Glomerular visceral epithelial cell (primary cell): ENCODE measurements at regions not wholly inside any gene's neighbourhood (a gene's known extent, or its start where the extent isn't known, plus 50 kb on each side); places are given as distances from the start of the nearest gene placed in this dataset.
"Not testable (repeated sequence)": the region's sequence is repeated elsewhere in the genome, so short reads cannot be mapped to it uniquely, and the experiment has no call there.

ENCODE experiments used
- DNase-seq: peaks from one replicate; pipeline ENCODE4 v3.0.0-alpha.2; 2016; ENCODE audit errors: extremely low spot score

DNA sequence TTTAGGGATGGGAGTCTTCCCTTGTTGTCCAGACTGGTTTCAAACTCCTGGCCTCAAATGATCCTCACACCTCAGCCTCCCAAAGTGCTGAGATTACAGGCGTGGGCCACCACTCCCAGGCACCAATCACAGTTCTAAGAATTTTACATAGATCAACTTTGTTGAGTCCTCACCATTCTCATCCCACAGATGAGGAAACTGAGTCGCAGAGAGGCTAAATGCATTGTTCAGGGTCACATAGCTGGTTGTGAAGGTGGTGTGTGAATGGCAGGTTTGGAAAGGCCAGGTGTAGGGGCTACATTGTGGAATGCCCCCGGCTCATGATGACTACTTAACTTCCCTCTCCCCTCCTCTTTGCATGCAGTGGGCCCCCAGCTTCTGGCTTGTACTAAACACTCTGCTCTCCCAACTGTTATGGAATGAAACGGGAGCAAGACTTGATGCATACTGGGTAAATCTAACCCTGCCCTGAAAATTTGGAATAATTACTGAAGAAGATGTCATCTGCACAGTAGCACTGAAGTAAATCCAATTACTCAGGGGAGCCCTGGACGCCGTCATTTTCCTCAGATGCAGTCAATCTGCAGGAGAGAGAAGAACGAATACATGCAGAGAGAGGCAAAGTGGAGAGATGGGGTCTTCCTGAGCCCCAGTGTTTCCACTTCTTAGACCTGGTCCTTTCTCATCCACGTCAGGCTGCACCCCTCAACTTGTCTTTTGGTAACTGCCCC lies 102.3 kb upstream of the ZNF217 start:
- DNase-seq: no peak

- DNase-seq: no peak
Observed at GRCh38 chr20:53693262-53693871, 99.7 kb upstream of the ZNF217 start.

- DNase-seq: no peak
Observed at GRCh38 chr20:53692465-53693067, 98.9 kb upstream of the ZNF217 start.

DNA sequence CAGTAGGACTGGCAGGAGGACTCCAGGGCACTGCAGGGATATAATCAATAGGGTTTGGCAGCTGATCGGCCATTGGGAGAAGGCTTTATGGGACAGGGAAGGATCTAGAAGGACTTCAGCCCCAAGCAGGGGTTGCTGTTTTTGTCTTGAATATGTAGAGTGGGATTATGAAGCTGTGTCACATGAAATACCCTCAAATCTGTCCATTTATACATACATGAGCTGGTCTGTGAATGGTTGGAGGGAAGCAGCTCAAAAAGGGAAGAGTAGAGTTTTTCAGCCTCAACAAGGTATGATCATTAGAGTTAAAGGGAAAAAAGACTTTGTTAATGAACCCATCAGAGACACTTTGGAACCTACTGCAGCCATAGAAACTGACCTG lies 98.2 kb upstream of the ZNF217 start:
- DNase-seq: no peak

GRCh38 chr20:53691060-53691810 lies 97.6 kb upstream of the ZNF217 start:
- DNase-seq: no peak

- DNase-seq: no peak
Observed at GRCh38 chr20:53688085-53688484, 94.4 kb upstream of the ZNF217 start.

GRCh38 chr20:53685070-53685595 lies 91.5 kb upstream of the ZNF217 start:
- DNase-seq: no peak

GRCh38 chr20:53683506-53683905 lies 89.9 kb upstream of the ZNF217 start:
- DNase-seq: no peak

DNA sequence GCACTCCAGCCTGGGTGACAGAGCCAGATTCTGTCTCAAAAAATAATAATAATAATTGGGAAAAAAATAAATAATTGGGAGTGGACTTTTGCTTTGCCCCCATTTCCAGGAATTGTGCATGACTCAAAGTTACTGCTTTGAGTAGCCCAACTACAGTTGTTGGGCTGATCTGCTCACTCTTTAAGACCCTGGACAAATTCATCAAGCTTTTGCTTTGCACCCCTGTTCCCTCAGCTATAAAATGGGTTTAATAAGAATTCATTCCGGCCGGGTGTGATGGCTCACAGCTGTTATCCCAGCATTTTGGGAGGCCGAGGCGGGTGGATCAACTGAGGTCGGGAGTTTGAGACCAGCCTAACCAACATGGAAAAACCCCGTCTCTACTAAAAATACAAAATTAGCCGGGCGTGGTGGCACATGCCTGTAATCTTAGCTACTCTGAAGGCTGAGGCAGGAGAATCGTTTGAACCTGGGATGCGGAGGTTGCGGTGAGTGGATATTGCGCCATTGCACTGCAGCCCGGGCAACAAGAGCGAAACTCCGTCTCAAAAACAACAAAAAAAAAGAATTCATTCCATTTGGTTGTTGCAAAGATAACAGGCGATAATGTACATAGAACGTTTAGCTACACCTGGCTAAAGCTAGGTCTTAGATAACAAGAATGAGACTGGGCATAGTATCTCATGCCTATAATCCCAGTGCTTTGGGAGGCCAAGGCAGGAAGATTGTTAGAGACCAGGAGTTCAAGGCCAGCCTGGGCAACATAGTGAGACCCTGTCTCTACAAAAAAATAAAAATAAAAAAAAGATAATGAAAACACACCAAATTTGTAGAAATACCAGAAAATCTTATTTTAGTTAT lies 87.9 kb upstream of the ZNF217 start:
- no peak for DNase-seq

DNA sequence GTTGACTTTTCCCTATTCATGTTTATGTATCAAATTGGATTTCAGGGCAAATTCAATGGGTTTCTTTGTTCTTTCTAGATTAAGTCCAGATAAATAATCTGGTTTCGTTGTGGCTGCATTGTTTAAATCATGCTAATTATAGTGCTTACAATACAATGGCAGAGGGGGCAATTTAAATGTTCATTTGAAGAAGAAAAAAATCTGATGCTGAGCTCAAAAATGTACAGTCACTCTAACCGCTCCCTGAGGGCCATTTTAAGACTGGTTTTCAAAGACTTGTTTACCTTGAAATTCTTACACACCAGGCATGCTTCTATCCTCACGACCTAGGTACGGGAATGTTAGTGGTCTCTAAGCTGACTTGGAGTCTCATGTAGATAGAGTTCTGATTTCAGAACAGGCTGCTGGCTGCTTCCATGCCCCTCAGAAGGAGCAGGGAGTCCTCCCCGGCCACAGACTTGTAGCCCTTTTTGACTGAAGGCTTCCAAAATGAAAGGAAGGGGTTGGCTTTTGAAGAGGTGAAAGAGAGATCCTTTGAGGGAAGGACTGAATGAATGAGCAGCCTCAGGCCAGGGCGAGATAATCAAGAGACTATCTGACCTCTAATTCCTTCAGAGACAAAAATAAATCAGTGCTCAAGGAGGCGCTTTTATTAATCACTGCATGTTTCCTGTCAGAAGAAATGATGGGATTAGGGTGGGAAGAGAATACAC lies 86.1 kb upstream of the ZNF217 start:
- no peak for DNase-seq

- no peak for DNase-seq
Observed at GRCh38 chr20:53678990-53679596, 85.5 kb upstream of the ZNF217 start.

- DNase-seq: no peak
Observed at GRCh38 chr20:53678315-53678989, 84.8 kb upstream of the ZNF217 start.

GRCh38 chr20:53677447-53678314 lies 84.0 kb upstream of the ZNF217 start:
- DNase-seq: no peak

DNA sequence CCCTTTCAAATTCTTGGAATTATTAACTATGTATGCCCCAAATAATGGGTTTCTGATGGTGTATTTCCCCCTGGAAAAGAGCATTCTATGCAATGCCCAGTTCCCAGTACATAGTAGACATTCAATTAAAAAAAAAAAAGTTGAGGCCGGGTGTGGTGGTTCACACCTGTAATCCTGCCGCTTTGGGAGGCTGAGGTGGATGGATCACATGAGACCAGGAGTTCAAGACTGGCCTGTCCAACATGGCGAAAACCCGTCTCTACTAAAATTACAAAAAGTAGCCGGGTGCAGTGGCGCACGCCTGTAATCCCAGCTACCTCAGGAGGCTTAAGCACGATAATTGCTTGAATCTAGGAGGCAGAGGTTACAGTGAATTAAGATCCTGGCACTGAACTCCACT lies 83.3 kb upstream of the ZNF217 start:
- DNase-seq: no peak

DNA sequence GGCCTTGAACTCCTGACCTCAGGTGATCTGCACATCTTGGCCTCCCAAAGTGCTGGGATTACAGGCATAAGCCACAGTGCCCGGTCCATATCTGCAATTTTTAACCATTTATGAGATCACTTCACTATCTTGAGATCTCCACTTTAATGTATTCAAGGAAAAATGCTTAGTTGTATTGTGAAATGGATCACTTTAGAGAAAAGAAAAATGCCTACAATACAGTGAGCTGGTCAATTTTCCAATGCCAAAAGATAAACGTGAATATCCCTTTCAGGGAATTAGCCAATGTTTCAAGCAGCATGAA lies 82.8 kb upstream of the ZNF217 start:
- no peak for DNase-seq

DNA sequence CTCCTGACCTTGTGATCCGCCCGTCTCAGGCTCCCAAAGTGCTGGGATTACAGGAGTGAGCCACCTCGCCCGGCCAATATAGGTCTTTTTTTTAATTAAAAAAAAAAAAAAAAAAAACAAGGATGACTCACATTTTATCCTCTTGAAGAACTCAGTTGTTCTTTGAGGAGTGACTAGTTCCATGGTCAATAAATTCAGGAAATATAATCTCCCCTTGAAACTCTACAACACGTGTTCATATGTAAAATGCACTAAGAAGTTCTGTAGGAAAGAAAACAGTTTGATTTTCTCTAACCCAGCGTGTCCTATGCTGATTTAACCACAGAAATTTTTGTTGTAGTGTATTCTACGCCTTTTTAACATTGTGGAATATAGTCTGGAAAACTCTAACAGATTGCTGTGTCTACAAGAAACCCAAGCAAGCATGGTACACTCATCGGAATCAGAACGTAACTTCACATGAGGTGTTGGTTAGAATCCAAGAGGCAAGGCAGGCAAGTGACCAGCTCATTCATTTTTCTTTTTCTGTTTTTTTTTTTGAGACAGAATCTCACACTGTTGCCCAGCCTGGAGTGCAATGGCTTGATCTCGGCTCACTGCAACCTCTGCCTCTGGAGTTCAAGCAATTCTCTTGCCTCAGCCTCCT lies 79.0 kb upstream of the ZNF217 start:
- no peak for DNase-seq

GRCh38 chr20:53671370-53671769 lies 77.7 kb upstream of the ZNF217 start:
- DNase-seq: no peak

DNA sequence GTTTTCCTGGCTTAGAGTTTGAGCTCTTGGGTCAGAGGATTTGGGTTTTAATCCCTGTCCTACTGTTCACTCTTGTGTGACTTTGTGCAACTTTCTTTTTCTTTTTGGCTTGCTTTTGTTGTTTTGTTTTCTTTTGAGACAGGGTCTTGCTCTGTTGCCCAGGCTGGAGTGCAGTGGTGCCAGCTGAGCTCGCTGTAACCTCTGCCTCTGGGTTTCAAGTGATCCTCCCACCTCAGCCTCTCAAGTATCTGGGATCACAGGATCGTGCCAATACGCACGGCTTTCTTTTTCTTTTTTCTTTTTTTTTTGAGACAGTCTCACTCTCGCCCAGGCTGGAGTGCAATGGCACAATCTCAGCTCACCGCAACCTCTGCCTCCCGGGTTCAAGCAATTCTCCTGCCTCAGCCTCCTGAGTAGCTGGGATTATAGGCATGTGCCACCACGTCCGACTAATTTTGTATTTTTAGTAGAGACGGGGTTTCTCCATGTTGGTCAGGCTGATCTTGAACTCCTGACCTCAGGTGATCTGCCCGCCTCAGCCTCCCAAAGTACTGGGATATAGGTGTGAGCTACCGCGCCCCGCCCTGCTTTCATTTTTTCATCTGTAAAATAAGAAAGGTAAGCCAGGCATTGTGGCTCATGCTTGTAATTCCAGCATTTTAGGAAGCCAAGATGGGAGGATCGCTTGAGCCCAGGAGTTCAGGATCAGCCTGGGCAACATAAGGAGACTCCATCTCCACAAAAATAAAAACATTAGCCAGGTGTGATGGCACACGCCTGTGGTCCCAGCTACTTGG lies 76.1 kb upstream of the ZNF217 start:
- DNase-seq: not testable (repeated sequence)
